Pancreas (tissue), 10 donors: ENCODE measurements at regions not wholly inside any gene's neighbourhood (a gene's known extent, or its start where the extent isn't known, plus 50 kb on each side); places are given as distances from the start of the nearest gene placed in this dataset.

Experiments
- ATAC-seq, 4 donors: fragments of 200-7000 bp; cut with Tn5 transposase; one replicate each; pipeline versions ENCODE4 v1.8.0 to v1.9.1; 2020; ENCODE audit warnings: mild to moderate bottlenecking in 4 of 4, moderate library complexity in 4 of 4
- DNase-seq, 6 donors: peaks; one replicate each; pipeline ENCODE4 v3.0.0-alpha.2; 2020
- FAIRE-seq: peaks from 2 replicates; lab custom pipeline; 2012; peaks lifted over from hg19 to GRCh38; lab: Jason Lieb, UNC
- H3K27ac ChIP-seq, 4 donors: fragments of 200-600 bp; sonication (generic); 1 replicate in 3 of 4; 2 replicates in 1 of 4; pipeline versions ENCODE4 v1.5.0 to v1.8.0; 2020
- H3K27me3 ChIP-seq, 4 donors: fragments of 200-600 bp; one replicate each; pipeline ENCODE4 v1.8.0; 2021
- H3K36me3 ChIP-seq, 3 donors: fragments of 200-600 bp; sonication (generic) in 1 of 3; one replicate each; pipeline versions ENCODE4 v1.5.0 to v1.8.0; 2020 to 2021
- H3K4me1 ChIP-seq, 3 donors: fragments of 200-600 bp; one replicate each; pipeline ENCODE4 v1.8.0; 2021
- H3K4me3 ChIP-seq, 4 donors: fragments of 200-600 bp; sonication (generic) in 2 of 4; one replicate each; pipeline versions ENCODE4 v1.5.0 to v1.8.0; 2020 to 2021
- H3K9me3 ChIP-seq, 4 donors: fragments of 200-600 bp; one replicate each; pipeline ENCODE4 v1.8.0; 2021
- CTCF ChIP-seq, 4 donors: fragments of 200-600 bp; sonication (generic) in 3 of 4; IDR thresholded peaks; one replicate each; pipeline versions ENCODE4 v1.5.0 to v1.8.0; 2021; ENCODE audit warnings: antibody characterized with exemption in 4 of 4
- WGBS, 2 donors: extraction: QIAGEN DNeasy Blood & Tissue Kit; methylation state at CpG; one replicate each; pipeline ENCODE4 v1.1.7; 2013; 5-methylcytosine and 5-hydroxymethylcytosine counted together
- intact Hi-C, 3 donors: fragments of 100-400 bp; cut with DNase I; formaldehyde crosslinking; loops; one replicate each; pipeline versions ENCODE4 v1.11.1 to v1.14.2; 2022
- donor health status: healthy with polysubstance abuse.
- donor health status: DM: no; HTN: no; CAD: no; lungs with moderate emphysema.
- donor health status: DM: no; HTN: no; CAD: no.
- donor health status: control.
- donor health status: control.
- donor health status: Bipolar disorder and iron deficiency.
- donor health status: DM: yes; HTN: yes; CAD: no.
- donor health status: DM: no; HTN: no; CAD: no.
- donor health status: DM: no; HTN: no; CAD: no.
- donor health status: DM: yes; HTN: yes; CAD: no.

GRCh38 chr3:117219296-117219695 lies 509.7 kb downstream of the TUSC7 start:
- no peak for DNase-seq
- Histone ChIP-seq H3K27ac (no peak overlapping the region), H3K36me3 (no peaks in the 10 kb centered on the region), H3K27me3 (no peaks in the 10 kb centered on the region), H3K4me1 (no peaks in the 10 kb centered on the region), H3K9me3 (no peaks in the 10 kb centered on the region), H3K4me3 (no peak overlapping the region)
- no peak for ATAC-seq
- no peak for FAIRE-seq
- intact Hi-C loops = no loop called here
- TF ChIP-seq CTCF (IDR thresholded peaks at IDR 0.05) = no peak
- WGBS, 2 donors = 84 to 87% methylated on average over 2 of the region's 2 CpGs

- ATAC-seq (no peak), DNase-seq (no peak), FAIRE-seq (no peak)
- H3K36me3 ChIP-seq = no peaks in the 10 kb centered on the region
- no peaks in the 10 kb centered on the region for H3K27me3 ChIP-seq
- WGBS, 2 donors = 52 to 55% methylated on average over 2 of the region's 2 CpGs
- H3K9me3 ChIP-seq = no peaks in the 10 kb centered on the region
- no peak for TF ChIP-seq CTCF (IDR thresholded peaks at IDR 0.05)
- no peak overlapping the region for H3K4me3 ChIP-seq
- intact Hi-C loops = no loop called here
- H3K4me1 ChIP-seq = no peaks in the 10 kb centered on the region
- H3K27ac ChIP-seq = no peak overlapping the region
Measured at GRCh38 chr3:117226932-117227331, 517.4 kb downstream of the TUSC7 start.

DNA sequence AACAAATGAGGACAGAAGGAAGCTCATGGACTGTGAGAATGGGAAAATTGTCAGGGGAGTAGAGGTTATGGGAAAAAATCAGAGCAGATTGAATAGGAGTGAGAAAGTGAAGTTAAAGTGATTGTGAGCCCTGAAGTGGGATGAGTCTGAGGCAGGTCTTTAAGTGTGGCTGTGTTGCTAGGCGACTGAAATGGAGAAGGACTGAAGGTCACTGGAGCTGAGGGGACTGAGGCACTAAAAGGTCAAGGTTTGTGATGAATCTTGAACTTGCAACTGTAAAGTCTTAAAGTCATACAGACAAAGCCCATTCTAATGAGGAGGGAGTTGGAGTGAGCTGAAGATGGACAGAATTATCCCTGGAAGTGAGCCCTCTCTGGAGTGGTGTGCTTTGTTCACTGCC lies 518.9 kb downstream of the TUSC7 start:
- Histone ChIP-seq H3K4me3 (no peak overlapping the region), H3K27me3 (no peaks in the 10 kb centered on the region), H3K27ac (no peak overlapping the region), H3K9me3 (no peaks in the 10 kb centered on the region), H3K36me3 (no peaks in the 10 kb centered on the region), H3K4me1 (no peaks in the 10 kb centered on the region)
- 81 to 93% methylated on average over 1 of the region's 1 CpG for WGBS, 2 donors
- TF ChIP-seq CTCF (IDR thresholded peaks at IDR 0.05) = no peak
- intact Hi-C loops = no loop called here
- FAIRE-seq (no peak), DNase-seq (no peak), ATAC-seq (no peak)

DNA sequence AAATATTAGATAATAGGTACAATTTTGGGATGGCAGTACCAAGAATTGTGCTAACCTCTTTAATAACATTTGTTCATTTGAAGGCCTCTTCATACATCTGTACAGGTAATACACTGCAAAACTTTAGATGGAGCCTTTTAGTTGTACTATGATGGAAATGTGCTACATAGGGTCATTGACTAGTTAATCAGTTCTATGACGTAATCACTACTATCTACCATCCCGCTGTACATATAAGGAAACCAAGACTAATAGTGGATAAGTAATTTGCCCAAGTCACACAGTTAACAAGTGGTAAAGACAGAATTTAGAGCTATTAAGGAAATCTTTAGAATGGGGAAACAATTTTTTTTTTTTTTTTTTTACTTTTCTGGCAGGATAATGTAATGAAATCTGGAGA lies 521.3 kb downstream of the TUSC7 start:
- H3K36me3 ChIP-seq = no peaks in the 10 kb centered on the region
- H3K27ac ChIP-seq = no peak overlapping the region
- no peak for ATAC-seq
- no peak for DNase-seq
- FAIRE-seq = no peak
- TF ChIP-seq CTCF (IDR thresholded peaks at IDR 0.05) = no peak
- H3K4me3 ChIP-seq = no peak overlapping the region
- no peaks in the 10 kb centered on the region for H3K4me1 ChIP-seq
- H3K27me3 ChIP-seq = no peaks in the 10 kb centered on the region
- 91 to 96% methylated on average over 2 of the region's 2 CpGs for WGBS, 2 donors
- no peaks in the 10 kb centered on the region for H3K9me3 ChIP-seq
- intact Hi-C loops = no loop called here

DNA sequence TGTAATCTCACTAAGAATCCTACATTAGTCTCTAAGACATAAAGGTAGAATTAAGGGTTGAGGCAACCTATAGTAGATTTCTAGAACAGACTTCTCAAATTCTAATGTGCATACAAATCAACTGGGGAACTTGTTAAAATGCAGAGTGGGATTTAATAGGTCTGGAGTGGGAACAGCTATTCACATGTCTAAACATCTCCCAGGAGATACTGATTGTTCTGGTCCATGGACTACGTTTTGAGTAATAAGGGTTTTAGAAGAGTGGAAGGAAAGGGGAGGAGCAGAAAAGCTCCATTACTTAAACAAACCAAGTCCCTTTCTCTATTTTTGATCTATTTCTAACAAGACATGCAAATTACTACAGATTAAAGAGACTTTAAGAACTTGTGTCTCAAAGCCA lies 524.8 kb downstream of the TUSC7 start:
- DNase-seq (no peak), FAIRE-seq (no peak), ATAC-seq (no peak)
- TF ChIP-seq CTCF (IDR thresholded peaks at IDR 0.05) = no peak
- no peak overlapping the region for H3K27ac ChIP-seq
- intact Hi-C loops = no loop called here
- 24% methylated on average over 1 of the region's 1 CpG for WGBS, 2 donors
- no peaks in the 10 kb centered on the region for H3K27me3 ChIP-seq
- H3K36me3 ChIP-seq = no peaks in the 10 kb centered on the region
- no peak overlapping the region for H3K4me3 ChIP-seq
- no peaks in the 10 kb centered on the region for H3K9me3 ChIP-seq
- H3K4me1 ChIP-seq = no peaks in the 10 kb centered on the region
